Astrocyte (in vitro differentiated cells and primary cell): ENCODE measurements at regions not wholly inside any gene's neighbourhood (a gene's known extent, or its start where the extent isn't known, plus 50 kb on each side); places are given as distances from the start of the nearest gene placed in this dataset.

Experiments used
- EZH2 ChIP-seq: IDR thresholded peaks from 2 replicates; pipeline ENCODE4 v1.6.1; 2012; ENCODE audit warnings: mild to moderate bottlenecking, low read length, inconsistent platforms; ENCODE audit not compliant: insufficient read depth
- TF ChIP-seq, protein P1 (sequence below): IDR thresholded peaks from 2 replicates; pipeline ENCODE4 v1.5.1; 2011; ENCODE audit warnings: low read depth, mild to moderate bottlenecking, inconsistent platforms, low read length, moderate library complexity; ENCODE audit not compliant: insufficient read depth

DNA sequence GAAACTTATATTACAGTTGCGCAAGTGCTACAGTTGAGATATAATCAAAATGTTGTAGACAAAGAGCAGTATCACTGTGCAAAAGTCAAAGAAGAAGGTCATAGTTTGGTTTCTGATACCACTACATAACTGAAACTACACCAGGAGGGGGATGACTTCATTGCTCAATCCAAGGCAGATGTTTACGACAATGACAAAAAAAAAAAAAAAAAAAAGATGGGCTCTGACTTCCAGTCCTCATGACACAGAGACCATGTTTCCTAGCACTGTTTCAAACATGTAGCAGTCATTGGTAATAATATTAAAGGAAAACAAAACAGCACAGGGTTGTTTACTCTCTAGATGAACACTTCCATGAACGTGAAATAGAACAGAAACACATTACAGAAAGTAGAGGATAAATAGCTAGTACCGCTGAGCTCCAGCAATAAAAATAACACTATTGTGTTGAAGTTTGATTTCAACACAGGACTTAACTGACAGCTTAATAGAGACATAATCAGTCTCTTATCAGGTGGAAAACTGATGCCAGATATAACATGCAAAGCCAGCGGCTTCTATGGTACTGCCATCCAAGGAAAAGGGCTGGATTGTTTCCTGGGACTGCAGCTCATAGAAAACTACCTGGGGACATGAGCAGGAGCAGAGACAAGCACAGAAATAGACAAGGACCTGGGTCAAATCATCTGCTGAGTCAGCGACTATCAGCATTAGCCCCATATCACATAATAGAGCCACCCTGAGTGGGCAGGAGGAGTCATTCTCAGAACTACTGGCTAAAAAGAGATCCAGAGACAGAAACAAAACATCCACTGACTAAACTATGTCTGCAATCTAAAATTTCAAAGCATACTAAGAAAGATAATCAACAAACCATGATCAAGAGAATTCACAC is 463.6 kb upstream of the SOX9 start:
- TF ChIP-seq, protein P1, sequence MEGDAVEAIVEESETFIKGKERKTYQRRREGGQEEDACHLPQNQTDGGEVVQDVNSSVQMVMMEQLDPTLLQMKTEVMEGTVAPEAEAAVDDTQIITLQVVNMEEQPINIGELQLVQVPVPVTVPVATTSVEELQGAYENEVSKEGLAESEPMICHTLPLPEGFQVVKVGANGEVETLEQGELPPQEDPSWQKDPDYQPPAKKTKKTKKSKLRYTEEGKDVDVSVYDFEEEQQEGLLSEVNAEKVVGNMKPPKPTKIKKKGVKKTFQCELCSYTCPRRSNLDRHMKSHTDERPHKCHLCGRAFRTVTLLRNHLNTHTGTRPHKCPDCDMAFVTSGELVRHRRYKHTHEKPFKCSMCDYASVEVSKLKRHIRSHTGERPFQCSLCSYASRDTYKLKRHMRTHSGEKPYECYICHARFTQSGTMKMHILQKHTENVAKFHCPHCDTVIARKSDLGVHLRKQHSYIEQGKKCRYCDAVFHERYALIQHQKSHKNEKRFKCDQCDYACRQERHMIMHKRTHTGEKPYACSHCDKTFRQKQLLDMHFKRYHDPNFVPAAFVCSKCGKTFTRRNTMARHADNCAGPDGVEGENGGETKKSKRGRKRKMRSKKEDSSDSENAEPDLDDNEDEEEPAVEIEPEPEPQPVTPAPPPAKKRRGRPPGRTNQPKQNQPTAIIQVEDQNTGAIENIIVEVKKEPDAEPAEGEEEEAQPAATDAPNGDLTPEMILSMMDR: no peak
- no peak for TF ChIP-seq EZH2
